ENCODE measurements at regions not wholly inside any gene's neighbourhood (a gene's known extent, or its start where the extent isn't known, plus 50 kb on each side); places are given as distances from the start of the nearest gene placed in this dataset.

- H3K4me3 Mint-ChIP-seq: no peak overlapping the region
- H2AFZ ChIP-seq (replicated peaks): no peak overlapping the region
- no peak for DNase-seq (ENCODE audit: low spot score)
Measured at GRCh38 chr9:134214386-134214765, 50.0 kb upstream of the RNU6ATAC start.

GRCh38 chr9:134214766-134215419, 50.5 kb upstream of the RNU6ATAC start:
- peak overlapping the region; percentile 42 for H3K27ac Mint-ChIP-seq
- no peak overlapping the region for H3K27ac ChIP-seq
- H3K9ac ChIP-seq: no peak overlapping the region
- no peak overlapping the region for H3K4me3 Mint-ChIP-seq
- TF ChIP-seq EZH2phosphoT487 (IDR thresholded peaks at IDR 0.05) (no peak), EZH2 (IDR thresholded peaks at IDR 0.05) (no peak), CTCF (IDR thresholded peaks at IDR 0.05) (no peak)
- no peaks in the 10 kb centered on the region for H3F3A ChIP-seq (ENCODE audit: low read depth)
- H3K9me3 Mint-ChIP-seq: peaks cover 5% of the 10 kb centered on the region
- H3K4me1 Mint-ChIP-seq: peaks cover 40% of the 10 kb centered on the region
- H2AFZ ChIP-seq (replicated peaks): no peak overlapping the region
- H3K79me2 ChIP-seq (ENCODE audit: low read depth): no peaks in the 10 kb centered on the region
- H3K27me3 ChIP-seq: no peaks in the 10 kb centered on the region
- H3K4me2 ChIP-seq: no peak overlapping the region
- DNase-seq (ENCODE audit: low spot score): no peak
- H3K27me3 Mint-ChIP-seq (ENCODE audit: insufficient read depth, low read depth): peaks cover 18% of the 10 kb centered on the region
- no peaks in the 10 kb centered on the region for H3K36me3 Mint-ChIP-seq
- H4K20me1 ChIP-seq (ENCODE audit: low read depth): no peaks in the 10 kb centered on the region
- peaks cover 22% of the 10 kb centered on the region for H3K4me1 ChIP-seq
- no peaks in the 10 kb centered on the region for H3K36me3 ChIP-seq
- H3K9me3 ChIP-seq (ENCODE audit: low read depth): no peaks in the 10 kb centered on the region
- no peak overlapping the region for H3K4me3 ChIP-seq

More at GRCh38 chr9:134214386-134214765, 50.0 kb upstream of the RNU6ATAC start:
- H3K9ac ChIP-seq: no peak overlapping the region
- no peak overlapping the region for H3K4me3 ChIP-seq
- H3F3A ChIP-seq (ENCODE audit: low read depth): no peaks in the 10 kb centered on the region
- Mint-ChIP-seq H3K9me3 (peaks cover 5% of the 10 kb centered on the region), H3K36me3 (no peaks in the 10 kb centered on the region), H3K27ac (peak overlapping the region; percentile 90), H3K4me1 (peaks cover 40% of the 10 kb centered on the region), H3K27me3 (ENCODE audit: insufficient read depth, low read depth) (peaks cover 18% of the 10 kb centered on the region)
- no peaks in the 10 kb centered on the region for H4K20me1 ChIP-seq (ENCODE audit: low read depth)
- H3K27me3 ChIP-seq: no peaks in the 10 kb centered on the region
- no peak overlapping the region for H3K4me2 ChIP-seq
- H3K79me2 ChIP-seq (ENCODE audit: low read depth): no peaks in the 10 kb centered on the region
- no peaks in the 10 kb centered on the region for H3K36me3 ChIP-seq
- no peaks in the 10 kb centered on the region for H3K9me3 ChIP-seq (ENCODE audit: low read depth)
- TF ChIP-seq EZH2 (IDR thresholded peaks at IDR 0.05): no peak
- H3K4me1 ChIP-seq: peaks cover 22% of the 10 kb centered on the region
- H3K27ac ChIP-seq: no peak overlapping the region

GRCh38 chr9:134215420-134215698, 51.0 kb upstream of the RNU6ATAC start:
- Histone ChIP-seq H3K27ac (no peak overlapping the region), H3K4me2 (no peak overlapping the region), H2AFZ (replicated peaks) (no peak overlapping the region)

More at GRCh38 chr9:134215420-134215698, 51.0 kb upstream of the RNU6ATAC start:
- no peaks in the 10 kb centered on the region for H3K36me3 Mint-ChIP-seq
- peaks cover 22% of the 10 kb centered on the region for H3K4me1 ChIP-seq
- no peak overlapping the region for H3K4me3 Mint-ChIP-seq
- H3K27ac Mint-ChIP-seq: peak overlapping the region; percentile 95
- no peaks in the 10 kb centered on the region for H3K36me3 ChIP-seq
- H3K4me3 ChIP-seq: no peak overlapping the region
- peaks cover 5% of the 10 kb centered on the region for H3K9me3 Mint-ChIP-seq
- TF ChIP-seq CTCF (IDR thresholded peaks at IDR 0.05): no peak
- no peaks in the 10 kb centered on the region for H3F3A ChIP-seq (ENCODE audit: low read depth)
- no peaks in the 10 kb centered on the region for H3K9me3 ChIP-seq (ENCODE audit: low read depth)
- H3K27me3 ChIP-seq: no peaks in the 10 kb centered on the region
- DNase-seq (ENCODE audit: low spot score): no peak
- peaks cover 39% of the 10 kb centered on the region for H3K4me1 Mint-ChIP-seq
- no peak overlapping the region for H3K9ac ChIP-seq
- peaks cover 18% of the 10 kb centered on the region for H3K27me3 Mint-ChIP-seq (ENCODE audit: insufficient read depth, low read depth)
- no peaks in the 10 kb centered on the region for H4K20me1 ChIP-seq (ENCODE audit: low read depth)
- H3K79me2 ChIP-seq (ENCODE audit: low read depth): no peaks in the 10 kb centered on the region

Measured in neural progenitor cell (in vitro differentiated cells).